ENCODE measurements at regions not wholly inside any gene's neighbourhood (a gene's known extent, or its start where the extent isn't known, plus 50 kb on each side); places are given as distances from the start of the nearest gene placed in this dataset.
"Not testable (repeated sequence)": the region's sequence is repeated elsewhere in the genome, so short reads cannot be mapped to it uniquely, and the experiment has no call there.

DNA sequence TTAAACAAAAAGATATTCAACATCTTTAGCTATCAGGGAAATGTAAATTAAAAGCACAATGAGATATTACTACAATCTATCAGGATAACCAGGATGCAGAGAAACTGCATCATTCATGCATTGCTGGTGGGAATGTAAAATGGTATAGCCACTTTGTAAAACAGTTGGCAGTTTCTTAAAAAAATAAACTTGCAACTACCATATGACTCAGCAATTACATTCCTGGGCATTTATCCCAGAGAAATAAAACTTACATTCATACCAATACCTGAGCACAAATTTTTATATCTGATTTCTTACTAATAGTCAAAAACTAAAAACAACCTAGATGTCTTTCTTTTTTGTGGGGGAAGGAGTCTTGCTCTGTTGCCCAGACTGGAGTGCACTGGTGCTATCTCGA is 190.3 kb upstream of the TAB2 start:
- no peak for DNase-seq (ENCODE audit: low read depth in 2 of 2, low spot score in 1 of 2)

DNA sequence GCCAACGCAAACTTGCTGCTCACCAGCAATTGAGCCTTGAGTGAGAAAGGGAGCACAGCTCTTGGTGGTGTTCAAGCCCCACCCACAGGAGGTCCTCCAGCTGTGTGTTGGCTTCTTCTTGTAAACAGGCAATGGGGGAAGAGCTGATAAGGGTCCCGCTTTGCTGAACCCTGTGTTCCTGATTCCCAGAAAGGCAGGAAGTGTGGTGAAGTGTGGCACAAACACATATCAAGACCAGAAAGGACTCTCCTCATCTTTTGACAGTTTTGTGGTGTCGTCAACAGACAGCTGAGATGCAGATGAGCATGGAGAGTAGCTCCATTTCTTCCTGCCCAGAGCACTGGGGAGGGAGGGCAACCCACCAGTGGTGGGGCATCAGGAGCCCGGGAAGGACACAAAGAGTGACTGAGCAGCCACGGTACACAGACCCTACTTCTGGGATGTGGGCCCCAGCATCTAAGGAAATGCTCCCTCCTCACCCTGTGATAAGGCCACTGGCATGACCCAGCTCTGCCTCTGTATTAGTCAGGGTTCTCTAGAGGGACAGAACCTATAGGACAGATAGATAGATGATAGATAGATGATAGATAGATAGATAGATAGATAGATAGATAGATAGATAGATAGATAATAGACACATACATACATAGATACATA is 188.9 kb upstream of the TAB2 start:
- DNase-seq (ENCODE audit: low read depth in 2 of 2, low spot score in 1 of 2), result no peak

DNA sequence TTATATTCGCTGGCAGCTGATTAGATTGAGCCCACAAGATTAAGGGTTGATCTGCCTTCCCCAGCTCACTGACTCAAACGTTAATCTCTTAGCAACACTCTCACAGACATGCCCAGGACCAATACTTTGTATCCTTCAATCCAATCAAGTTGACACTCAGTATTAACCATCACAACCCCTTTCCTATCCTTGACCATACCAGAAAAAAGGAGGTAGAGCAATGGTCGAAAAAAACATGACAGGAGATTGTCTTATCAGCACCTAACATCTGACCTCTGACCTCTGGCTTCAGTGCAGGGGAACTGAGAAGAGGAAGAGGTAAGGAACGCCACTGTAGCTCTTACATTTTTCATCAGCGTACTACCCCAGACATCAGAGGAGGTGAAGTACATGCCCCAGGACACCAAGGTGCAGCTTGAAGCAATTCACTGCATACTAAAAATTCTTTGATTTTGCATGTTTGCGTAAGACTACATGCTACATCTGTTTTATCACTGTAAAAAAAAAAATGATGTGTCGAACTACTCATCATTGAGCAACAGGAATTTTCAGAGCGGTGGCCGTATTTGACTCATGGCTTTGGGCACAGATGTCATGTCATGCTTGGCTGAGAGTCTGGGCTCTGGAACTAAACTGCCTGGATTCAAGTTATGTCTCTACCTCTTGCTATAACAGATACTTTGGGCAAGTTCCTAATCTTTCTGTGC is 188.0 kb upstream of the TAB2 start:
- DNase-seq (ENCODE audit: low read depth in 2 of 2, low spot score in 1 of 2), result no peak

DNA sequence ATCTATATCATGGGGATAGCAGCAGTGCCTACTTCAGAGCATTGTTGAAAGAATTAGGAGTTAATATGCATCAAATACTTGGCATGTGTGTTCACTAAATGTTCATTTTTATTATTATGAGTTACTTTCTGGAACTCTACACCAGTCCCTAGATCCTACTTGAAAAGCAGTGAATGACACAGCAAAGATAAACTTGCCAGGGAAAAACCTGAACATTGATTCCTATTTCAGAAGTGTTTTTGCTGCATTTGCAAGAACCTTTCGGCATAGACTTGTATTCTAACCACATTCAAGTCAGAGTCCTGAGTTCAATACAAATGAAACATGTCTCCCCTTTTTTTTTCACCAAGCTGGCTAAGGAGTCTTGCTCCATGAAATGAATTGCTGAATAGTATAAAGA is 187.4 kb upstream of the TAB2 start:
- DNase-seq (ENCODE audit: low read depth in 2 of 2, low spot score in 1 of 2), result no peak

DNA sequence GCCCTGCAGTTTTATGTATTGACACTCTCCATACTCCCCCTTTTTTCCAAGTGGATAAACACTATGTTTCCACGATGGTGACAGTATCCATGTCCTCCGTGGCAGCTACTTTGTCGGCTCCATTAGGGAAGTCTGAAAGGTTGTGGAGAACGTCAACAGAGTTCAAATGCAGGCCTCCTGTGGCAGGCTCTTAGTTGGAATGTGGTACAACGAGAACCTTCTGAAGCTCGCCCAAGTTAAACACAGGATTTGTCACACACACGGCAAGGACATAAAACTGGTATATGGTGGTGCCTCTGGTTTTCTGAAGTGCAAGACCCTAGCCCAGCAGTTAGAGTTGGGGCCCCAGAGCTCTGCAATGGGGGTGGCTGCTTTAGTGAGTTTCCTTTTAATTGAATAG is 187.0 kb upstream of the TAB2 start:
- no peak for DNase-seq (ENCODE audit: low read depth in 2 of 2, low spot score in 1 of 2)

DNA sequence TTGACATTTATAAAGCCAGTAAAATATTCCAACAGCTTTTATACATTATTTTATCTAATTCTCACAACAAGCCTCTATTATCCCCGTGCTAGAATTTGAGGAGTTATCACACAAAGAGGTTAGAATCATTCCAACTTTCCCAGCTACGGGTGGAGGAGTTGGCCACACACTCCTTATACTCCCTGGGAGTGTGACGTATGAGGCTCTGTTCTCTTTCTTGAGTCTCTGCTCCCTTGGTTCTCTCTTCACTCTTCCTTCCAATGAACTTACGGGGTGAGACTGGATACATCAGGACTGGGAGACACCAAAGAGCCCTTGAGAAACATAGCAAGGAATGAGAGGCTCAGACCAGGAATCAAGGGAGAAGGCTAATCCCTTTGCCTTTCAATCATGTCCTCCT is 185.6 kb upstream of the TAB2 start:
- no peak for DNase-seq (ENCODE audit: low read depth in 2 of 2, low spot score in 1 of 2)

DNA sequence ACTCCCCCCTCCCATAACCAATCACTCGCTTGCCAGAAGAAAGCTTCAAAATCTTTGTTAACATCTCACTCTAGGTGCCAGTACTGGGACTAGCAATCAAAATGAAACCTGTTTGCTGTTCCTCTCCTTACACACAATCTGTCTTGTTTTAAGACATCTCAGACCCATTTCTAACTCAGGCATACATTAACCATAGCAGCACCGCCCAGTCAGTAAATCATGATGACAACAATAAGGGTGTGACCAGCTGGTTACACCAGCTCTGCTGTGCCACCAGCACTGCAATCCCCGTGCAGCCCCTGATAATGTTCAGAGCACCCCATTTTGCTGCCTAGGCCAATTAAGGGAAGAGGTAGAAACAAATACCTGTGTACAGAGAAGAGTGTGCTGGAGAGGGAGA is 185.2 kb upstream of the TAB2 start:
- no peak for DNase-seq (ENCODE audit: low read depth in 2 of 2, low spot score in 1 of 2)

DNA sequence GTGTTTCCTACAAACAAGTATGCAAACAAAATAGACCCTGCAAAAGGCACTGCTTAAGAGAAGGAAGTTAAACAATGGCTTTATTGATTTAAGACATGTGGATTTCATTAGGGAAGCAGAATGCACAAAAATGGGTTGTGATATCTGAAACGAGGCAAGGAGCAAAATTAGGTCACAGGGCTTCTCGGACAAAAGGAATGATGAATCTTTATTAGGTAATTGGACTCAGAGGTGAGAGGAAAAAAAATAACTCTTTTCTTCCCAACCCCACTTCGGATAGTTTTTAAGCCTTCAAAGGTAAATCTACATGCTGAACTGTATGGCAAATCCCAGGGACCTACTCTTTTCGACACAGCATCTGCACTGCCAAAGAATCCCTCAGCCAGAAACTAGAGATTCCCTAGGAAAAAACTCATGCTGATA is 183.0 kb upstream of the TAB2 start:
- DNase-seq (ENCODE audit: low read depth in 2 of 2, low spot score in 1 of 2), result no peak

DNA sequence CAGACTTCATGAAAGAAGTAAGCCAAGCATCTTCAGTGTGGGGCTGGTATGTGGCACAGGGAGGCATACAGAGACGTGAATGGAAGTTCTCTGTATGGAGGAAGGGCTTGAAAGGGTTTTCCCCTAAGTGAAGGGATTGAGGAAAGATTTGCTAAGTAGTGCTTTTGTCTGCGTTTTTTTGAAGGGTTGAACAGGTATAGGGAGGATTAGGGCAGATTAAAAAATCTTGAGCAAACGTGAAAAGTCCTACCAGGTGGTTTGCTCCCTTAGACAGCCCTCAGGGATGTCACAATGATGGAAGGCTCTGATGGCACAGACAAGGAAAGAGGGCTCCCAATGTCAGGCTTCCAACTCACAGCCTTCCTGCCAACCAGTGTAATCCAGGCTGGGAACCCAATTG is 181.7 kb upstream of the TAB2 start:
- DNase-seq (ENCODE audit: low read depth in 2 of 2, low spot score in 1 of 2), result no peak

DNA sequence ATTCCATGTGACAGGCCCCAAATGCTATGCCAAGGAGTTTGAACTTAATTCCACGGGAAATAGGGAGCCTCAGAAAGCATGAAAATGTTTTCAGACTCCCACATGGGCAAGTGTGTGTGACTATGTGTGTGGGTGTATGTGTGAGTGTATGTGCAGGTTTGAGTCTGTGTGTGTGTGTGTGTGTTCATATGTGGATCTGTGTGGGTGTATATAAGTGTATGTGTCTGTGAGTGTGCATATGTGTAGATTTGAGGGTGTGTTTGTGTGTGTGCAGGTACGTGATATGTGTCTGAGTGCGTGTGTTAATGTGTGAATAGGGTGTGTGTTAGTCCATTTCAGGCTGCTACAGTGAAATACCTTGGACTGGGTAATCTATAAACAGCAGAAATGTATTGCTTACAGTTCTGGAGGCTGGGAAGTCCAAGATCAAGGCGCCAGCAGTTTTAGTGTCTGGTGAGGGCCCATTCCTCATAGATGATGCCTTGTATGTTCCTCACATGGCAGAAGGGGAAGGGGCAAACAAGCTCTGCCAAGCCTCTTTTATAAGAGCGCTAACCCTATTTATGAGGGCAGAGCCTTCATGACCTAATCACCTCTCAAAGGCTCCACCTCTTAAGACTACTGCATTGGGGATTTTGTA is 181.1 kb upstream of the TAB2 start:
- no peak for DNase-seq (ENCODE audit: low read depth in 2 of 2, low spot score in 1 of 2)

DNA sequence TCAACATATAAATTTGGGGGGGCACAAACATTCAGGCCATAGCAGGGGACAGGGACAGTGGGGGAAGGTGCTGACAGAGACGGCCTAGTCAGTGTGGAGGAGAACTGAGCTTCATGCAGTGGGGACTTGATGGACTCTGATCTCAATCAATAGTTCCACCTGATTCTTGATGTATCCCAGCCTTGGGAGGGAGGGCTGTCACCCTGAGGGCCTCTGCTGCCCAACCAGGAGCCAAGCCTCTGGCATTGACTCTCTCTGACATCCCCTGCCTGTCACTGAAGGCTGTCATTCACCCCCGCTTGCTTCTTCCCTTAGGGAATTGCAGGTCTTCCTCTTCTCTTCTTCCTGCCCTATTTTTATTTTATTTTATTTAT is 180.6 kb upstream of the TAB2 start:
- DNase-seq (ENCODE audit: low read depth in 2 of 2, low spot score in 1 of 2), result no peak

DNA sequence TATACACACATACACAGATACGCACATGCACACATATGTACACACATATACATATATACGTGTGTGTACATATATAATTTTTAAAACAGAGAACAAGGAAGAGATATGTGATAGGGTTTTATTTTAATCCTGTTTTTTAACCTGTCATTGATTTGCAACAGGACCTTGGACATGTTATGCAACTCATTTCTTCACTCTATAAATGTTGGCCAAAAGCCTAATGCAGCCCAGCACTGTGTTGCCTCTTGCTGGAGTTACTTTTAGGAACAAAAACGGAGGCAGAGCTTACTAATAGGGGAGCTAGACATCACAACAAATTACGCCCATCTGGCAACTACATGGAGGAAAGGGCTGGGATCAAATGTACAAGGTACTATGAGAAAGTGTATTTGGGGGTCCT is 179.9 kb upstream of the TAB2 start:
- DNase-seq (ENCODE audit: low read depth in 2 of 2, low spot score in 1 of 2), result no peak

DNA sequence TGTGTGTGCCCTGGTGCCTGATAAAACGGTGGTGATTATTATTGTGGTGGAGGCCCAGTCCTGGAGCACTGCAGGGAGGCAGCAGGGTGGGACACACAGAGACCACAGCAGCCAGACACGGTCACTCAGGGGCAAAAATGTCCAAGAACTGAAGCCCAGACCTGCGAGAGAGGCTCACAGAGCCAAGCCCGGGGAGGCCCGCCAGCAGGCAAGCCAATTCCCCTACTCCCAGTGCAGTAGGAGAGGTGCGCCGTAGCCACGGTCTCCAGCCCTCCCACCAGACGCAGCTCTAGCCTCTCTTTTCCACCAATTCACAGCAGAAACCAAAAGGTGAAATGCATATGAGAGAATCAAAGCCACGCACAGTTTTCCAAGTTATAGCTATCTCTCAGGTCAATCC is 179.4 kb upstream of the TAB2 start:
- DNase-seq (ENCODE audit: low read depth in 2 of 2, low spot score in 1 of 2), result no peak

DNA sequence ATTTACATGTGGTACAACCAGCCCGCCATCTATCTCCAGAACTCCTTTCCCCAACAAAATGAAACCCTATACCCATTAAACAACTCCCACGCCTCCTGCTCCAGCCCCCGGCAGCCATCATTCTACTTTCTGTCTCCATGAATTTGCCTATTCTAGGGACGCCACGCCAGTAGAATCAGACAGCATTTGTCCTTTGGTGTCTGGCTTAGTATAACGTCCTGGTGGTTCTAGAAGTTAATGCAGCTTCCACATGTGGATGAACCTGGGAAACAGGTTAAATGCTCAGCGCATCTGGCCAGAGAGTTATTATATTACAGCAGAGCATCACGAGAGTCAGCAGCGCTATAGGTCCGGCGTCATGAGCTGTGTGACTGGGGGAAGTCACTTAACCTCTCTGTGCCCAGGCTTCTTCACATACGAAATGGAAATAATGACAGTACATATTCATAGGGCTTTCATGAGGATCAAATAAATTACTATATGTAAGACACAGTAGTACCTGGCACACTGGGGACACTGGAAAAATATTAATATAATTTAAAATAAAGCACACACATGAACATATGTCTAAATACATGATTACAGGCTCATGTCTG is 178.7 kb upstream of the TAB2 start:
- no peak for DNase-seq (ENCODE audit: low read depth in 2 of 2, low spot score in 1 of 2)

DNA sequence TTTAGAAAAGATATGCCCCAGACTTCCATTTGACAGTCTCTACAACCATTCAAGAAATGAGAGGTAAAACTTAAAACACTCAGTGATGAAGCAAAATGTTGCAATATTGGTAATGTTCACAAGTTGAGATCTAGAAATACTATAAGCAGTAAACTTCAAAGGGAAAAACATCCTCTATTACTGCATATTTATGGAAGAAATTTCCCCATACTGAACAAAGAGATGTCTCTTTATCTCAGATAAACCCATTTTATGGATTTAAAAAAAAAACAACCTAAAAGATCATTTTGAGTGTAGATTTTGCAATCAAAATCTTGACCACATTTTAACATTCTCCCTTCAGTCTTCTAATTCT is 177.8 kb upstream of the TAB2 start:
- DNase-seq (ENCODE audit: low read depth in 2 of 2, low spot score in 1 of 2), result no peak

DNA sequence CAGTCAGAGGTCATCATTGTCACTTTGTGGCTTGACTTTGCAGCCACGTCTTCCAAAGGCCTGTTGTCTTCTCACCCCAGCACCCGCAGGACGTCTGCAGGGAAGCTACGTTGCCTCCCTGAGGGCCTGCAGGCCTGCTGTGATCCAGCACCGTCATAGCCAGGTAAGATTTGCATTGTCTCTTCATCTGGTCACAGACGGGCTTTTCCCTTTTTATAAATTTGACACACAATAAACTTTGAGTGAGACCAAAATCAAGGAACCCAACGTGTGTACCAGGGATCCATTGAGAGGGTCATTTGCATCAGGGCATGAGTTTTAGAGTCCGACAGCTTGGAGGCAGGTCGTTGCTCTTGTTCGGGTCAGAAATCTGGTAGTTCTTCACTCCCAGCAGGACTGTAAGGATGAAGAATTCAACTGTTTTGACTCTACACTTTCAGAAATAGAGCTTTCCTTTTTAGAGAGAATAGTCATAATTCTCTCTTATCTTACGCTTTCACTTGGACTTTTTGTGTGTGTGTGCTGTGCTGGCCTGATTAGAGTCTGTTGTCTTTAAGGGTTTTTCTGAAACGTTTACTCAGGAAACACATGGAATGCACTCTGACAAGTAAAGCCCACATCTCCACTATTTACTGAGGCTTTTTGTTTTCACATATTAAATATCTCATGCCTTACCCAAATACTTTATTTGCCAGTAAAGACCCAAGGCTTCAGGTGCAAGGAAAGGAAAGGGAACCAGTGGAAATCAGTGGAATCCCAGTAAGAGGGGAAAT is 177.2 kb upstream of the TAB2 start:
- DNase-seq (ENCODE audit: low read depth in 2 of 2, low spot score in 1 of 2), result no peak

DNA sequence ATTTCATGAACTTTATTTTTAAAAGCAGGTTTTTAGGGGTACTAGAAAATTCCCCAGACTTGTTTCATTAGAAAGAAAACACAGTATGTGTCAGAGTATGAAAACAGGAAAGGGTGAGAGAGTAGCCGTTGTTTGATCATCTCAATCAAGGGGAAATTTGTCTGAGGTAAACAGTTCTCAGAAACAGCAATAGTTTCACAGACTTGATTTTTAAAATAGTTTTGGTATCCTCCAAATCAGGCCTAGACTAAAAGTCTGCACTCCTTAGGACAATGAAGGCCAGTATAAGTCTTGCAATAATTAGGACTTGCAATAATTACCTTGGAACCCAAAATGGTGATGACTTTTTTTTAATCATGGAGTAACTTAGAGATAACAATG is 176.6 kb upstream of the TAB2 start:
- no peak for DNase-seq (ENCODE audit: low read depth in 2 of 2, low spot score in 1 of 2)

DNA sequence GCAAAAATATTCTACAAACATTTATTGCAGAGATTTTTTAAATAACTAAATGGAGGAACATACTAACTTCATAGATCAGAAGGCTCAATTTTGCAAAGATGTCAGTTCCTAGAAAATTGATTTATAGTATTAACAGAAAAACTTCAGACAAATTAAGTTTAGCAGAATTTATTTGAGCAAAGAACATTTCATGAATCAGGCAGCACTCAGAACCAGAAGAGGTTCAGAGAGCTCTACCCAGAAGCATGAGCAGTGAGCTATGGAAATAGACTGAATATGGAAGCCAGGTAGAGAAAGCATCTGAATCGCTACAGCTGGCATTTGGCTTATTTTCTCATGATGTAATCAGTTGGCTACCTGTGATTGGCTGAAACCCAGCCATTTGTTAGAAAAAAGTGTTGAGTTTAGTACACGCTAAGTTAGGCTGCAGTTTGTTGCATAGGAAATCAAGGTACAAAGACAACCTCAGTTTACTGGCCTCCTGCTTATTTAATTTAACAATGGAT is 174.5 kb upstream of the TAB2 start:
- no peak for DNase-seq (ENCODE audit: low read depth in 2 of 2, low spot score in 1 of 2)

DNA sequence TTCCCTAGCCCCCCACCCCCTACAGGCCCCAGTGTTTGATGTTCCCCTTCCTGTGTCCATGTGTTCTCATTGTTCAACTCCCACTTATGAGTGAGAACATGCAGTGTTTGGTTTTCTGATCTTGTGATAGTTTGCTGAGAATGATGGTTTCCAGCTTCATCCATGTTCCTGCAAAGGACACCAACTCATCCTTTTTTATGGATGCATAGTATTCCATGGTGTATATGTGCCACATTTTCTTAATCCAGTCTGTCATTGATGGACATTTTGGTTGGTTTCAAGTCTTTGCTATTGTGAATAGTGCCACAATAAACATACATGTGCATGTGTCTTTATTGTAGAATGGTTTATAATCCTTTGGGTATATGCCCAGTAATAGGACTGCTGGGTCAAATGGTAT is 171.7 kb upstream of the TAB2 start:
- not testable (repeated sequence) for DNase-seq (ENCODE audit: low read depth in 2 of 2, low spot score in 1 of 2)

DNA sequence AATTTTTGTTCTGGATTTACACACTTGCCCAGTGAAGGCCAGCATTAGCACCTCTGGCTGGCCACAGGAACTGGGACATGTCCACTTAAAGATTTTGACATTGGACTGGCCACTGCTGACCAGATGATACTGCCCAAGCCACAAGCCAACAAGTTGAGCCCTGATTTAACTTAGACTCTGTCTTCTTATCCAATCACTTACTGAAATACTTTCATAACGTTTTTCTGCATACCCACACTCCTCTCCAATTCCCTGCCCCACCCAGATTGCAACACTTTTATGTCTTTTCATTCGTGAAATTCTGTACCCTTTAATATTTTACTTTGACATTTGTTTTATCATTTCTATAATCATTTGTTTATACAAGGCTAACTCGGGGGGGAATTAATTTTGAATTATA is 170.3 kb upstream of the TAB2 start:
- no peak for DNase-seq (ENCODE audit: low read depth in 2 of 2, low spot score in 1 of 2)

DNA sequence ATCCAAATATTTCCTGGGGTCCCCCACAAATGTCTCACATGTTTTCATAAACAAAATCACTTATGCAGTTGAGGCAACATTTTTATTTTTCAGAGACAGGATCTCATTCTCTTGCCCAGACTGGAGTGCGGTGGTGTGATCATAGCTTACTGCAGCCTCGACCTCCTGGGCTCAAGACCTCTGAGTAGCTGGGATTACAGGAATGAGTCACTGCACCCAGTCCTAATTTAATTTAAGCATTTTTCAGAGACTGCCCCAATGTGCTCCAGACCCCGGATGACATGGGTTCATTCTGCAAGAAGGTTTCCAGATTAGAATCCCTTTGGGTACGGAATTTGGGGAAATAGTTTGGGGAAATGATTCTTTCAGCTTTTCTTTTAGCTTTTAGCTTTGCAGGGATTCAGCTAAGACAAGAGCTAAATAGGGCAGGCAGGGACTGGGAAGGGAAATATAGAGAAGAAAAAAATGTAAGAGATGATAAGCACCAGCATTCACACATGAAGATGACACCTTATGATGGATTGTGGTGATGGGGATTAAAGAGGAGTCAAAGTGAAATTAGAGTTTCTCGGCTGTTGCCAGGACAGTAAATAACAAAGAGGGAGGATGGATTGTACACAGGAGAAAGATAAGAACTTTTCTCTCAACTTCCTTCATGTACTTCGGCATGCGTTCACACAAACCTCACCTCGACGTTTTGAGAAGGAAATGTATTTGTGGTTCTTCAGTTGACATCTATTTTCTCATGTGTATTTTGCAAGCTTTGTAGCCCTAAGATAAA is 169.4 kb upstream of the TAB2 start:
- DNase-seq (ENCODE audit: low read depth in 2 of 2, low spot score in 1 of 2), result no peak
